Rectal smooth muscle tissue (tissue), 1 donor: ENCODE measurements at regions not wholly inside any gene's neighbourhood (a gene's known extent, or its start where the extent isn't known, plus 50 kb on each side); places are given as distances from the start of the nearest gene placed in this dataset.

Experiments
- H3K27ac ChIP-seq: one replicate; pipeline ENCODE4 v1.7.0; 2013; ENCODE audit warnings: low read depth, low read length, inconsistent platforms
- H3K27me3 ChIP-seq: one replicate; pipeline ENCODE4 v1.7.0; 2013; ENCODE audit warnings: low read length; ENCODE audit not compliant: control insufficient read depth, insufficient read depth
- H3K36me3 ChIP-seq: one replicate; pipeline ENCODE4 v1.7.0; 2013; ENCODE audit warnings: low read length; ENCODE audit not compliant: control insufficient read depth, insufficient read depth
- H3K4me1 ChIP-seq: one replicate; pipeline ENCODE4 v1.7.0; 2013; ENCODE audit warnings: low read length; ENCODE audit not compliant: control insufficient read depth, insufficient read depth
- H3K4me3 ChIP-seq: one replicate; pipeline ENCODE4 v1.7.0; 2013; ENCODE audit warnings: low read length
- H3K9ac ChIP-seq: one replicate; pipeline ENCODE4 v1.7.0; 2013; ENCODE audit warnings: low read length

DNA sequence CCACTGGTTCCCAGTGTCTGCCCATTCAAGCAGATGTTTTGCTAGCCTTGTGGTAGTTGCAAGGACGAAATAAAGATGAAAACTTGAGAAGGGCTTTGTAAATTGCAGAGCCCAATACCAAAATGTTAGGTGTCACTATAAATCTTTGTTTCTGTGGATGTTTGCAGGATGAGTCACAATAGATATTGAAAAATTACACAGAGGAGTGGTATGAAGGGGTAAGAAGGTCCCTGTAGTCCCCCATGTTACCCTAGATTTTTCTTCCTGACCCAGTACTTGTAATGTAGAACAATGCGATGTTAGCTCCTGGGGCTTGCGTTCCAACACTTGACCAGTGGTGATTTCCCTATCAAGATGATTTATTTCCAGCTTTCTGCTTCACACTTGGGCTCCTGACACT, 102.6 kb upstream of the LYZL1 start:
- H3K4me1 ChIP-seq = no peaks in the 10 kb centered on the region
- H3K27ac ChIP-seq = no peak overlapping the region
- H3K36me3 ChIP-seq = no peaks in the 10 kb centered on the region
- H3K27me3 ChIP-seq = no peaks in the 10 kb centered on the region
- no peak overlapping the region for H3K9ac ChIP-seq
- H3K4me3 ChIP-seq = no peak overlapping the region

DNA sequence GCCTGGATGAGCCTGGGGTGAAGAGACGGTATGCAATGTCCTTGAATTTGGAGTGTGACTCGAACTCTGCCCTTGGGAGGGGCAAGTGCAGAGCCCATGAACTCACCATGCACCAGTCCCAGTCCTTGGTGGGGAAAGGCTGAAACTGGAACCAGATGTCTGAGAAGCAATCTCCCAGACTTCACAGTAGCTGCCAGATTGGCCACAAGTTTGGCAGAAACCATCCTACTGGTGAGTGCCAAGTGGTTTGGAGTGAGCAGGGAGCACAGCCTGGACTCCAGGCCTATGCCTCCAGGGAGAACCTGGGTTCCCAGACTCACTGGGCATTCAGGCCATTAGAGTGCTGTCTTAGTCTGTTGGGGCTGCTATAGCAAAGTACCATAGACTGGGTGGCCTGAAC, 99.6 kb upstream of the LYZL1 start:
- no peak overlapping the region for H3K9ac ChIP-seq
- no peak overlapping the region for H3K4me3 ChIP-seq
- H3K36me3 ChIP-seq = no peaks in the 10 kb centered on the region
- no peaks in the 10 kb centered on the region for H3K4me1 ChIP-seq
- H3K27me3 ChIP-seq = no peaks in the 10 kb centered on the region
- H3K27ac ChIP-seq = no peak overlapping the region

DNA sequence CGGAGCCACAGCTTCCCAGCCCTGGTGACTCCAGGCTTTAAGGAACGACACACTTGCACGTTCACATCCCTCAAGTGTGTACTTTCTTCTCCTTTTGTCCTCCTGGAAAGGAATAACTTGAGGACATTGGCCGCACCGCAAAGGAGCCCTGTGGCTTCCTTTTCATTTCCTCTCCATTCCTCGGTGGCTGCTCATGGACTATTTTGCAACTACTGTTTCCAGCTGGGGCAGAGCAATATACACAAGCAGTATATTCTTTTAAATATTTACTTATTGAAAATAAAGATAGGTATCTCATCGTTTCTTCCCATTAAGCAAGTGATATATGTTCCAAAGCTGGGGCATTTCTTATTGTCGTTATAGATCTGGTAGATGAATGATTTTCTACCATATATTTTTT, 97.2 kb upstream of the LYZL1 start:
- Histone ChIP-seq H3K27me3 (no peaks in the 10 kb centered on the region), H3K36me3 (no peaks in the 10 kb centered on the region), H3K9ac (no peak overlapping the region), H3K27ac (no peak overlapping the region), H3K4me3 (no peak overlapping the region), H3K4me1 (no peaks in the 10 kb centered on the region)

DNA sequence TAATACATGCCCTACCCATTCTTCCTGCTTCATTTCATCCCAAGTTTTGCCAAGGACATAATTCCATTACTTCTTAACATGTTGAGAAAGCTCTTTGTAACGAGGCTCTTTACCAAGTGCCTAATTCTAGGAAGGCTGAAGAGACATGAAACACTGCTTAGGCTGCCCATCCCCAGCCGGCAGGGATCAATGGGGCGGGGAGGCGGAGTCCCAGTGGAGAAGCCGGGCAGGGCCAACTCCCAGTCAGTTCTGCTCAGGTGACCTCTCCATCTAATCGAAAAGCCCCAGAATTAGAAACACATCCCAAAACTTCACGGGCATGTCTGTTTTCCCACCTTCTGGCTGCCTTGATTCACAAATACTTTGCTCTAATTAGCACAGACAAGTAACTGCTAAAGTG, 89.5 kb upstream of the LYZL1 start:
- Histone ChIP-seq H3K27ac (no peak overlapping the region), H3K4me1 (no peaks in the 10 kb centered on the region), H3K9ac (no peak overlapping the region), H3K4me3 (no peak overlapping the region), H3K27me3 (no peaks in the 10 kb centered on the region), H3K36me3 (no peaks in the 10 kb centered on the region)

DNA sequence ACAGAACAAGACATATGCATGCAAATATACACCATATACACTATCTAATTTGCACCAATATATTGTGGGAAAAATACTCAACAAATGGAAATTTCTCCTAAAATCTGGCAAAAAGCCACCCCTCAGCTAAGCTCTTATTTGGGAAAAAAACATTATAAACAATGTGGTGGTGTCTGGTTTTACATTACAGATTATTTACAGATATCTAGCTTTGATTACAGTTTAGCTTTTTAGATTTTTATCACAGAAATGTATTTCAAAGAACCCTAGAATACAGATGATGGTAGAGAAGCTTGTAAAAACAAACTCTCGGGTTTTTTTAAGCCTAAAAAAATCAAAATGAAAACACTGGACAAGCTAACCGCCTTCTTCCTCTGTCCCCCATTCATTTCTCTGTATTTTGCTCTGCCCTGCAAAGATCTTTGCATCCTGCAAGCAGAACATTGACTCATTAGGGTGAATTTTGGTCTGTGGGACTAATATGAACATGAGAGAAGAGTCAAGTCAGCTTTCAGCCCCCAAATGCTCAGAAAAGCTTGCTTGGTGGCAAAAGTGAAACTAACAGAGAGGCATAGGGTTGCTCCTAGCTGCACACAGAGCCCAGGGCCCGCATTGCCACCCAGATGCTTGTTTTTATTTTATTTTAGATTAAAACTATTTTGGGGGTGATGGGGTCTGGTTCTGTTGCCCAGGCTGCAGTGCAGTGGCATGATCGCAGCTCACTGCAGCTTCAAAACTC, 88.8 kb upstream of the LYZL1 start:
- no peak overlapping the region for H3K27ac ChIP-seq
- H3K9ac ChIP-seq = no peak overlapping the region
- H3K4me1 ChIP-seq = no peaks in the 10 kb centered on the region
- H3K27me3 ChIP-seq = no peaks in the 10 kb centered on the region
- no peaks in the 10 kb centered on the region for H3K36me3 ChIP-seq
- H3K4me3 ChIP-seq = no peak overlapping the region

DNA sequence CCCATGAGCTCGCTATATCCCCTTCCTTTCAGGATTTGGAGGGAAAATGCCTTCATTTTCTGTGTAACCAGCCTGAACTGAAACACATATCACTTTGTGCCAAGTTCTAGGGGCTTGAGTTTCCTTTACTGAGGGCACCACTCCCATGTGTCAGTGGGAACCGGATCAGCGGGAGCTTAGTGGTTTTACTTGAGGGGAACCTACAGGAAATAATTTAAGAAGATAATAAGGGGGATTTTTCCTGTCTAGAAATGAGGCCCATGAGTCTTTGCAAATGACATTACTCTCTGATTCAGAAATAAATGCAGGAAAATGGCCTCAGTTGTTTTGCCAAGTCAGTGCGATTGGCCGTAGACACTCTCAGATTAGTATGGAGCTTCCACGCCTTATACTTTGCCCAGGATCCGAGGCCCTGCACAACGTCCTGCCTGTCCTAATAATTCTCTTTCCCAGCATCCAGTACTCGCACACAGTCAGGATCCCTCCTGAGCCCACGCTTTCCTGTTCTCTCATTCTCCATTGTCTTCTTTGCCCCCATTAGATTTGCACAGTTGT, 86.4 kb upstream of the LYZL1 start:
- Histone ChIP-seq H3K9ac (no peak overlapping the region), H3K4me3 (no peak overlapping the region), H3K4me1 (no peaks in the 10 kb centered on the region), H3K27ac (no peak overlapping the region), H3K27me3 (no peaks in the 10 kb centered on the region), H3K36me3 (no peaks in the 10 kb centered on the region)

DNA sequence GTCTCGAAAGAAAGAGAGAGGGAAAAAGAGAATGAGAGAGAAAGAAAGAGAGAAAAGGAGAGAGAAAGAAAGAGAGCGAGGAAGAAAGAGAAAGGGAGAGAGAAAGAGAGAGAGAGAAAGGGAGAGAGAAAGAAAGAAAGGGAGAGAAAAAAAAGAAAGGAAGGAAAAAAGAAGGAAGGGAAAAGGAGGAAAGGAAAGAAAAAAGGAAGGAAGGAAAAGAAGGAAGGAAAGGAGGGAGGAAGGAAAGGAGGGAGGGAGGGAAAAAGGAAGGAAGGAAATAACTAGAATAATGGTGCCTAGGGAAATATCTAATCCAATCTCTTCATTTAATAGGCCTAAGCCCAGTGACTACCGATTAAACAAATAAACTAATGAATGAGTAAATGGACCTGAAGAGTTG, 85.4 kb upstream of the LYZL1 start:
- no peaks in the 10 kb centered on the region for H3K27me3 ChIP-seq
- no peak overlapping the region for H3K9ac ChIP-seq
- H3K4me1 ChIP-seq = no peaks in the 10 kb centered on the region
- no peak overlapping the region for H3K4me3 ChIP-seq
- H3K36me3 ChIP-seq = no peaks in the 10 kb centered on the region
- H3K27ac ChIP-seq = no peak overlapping the region

DNA sequence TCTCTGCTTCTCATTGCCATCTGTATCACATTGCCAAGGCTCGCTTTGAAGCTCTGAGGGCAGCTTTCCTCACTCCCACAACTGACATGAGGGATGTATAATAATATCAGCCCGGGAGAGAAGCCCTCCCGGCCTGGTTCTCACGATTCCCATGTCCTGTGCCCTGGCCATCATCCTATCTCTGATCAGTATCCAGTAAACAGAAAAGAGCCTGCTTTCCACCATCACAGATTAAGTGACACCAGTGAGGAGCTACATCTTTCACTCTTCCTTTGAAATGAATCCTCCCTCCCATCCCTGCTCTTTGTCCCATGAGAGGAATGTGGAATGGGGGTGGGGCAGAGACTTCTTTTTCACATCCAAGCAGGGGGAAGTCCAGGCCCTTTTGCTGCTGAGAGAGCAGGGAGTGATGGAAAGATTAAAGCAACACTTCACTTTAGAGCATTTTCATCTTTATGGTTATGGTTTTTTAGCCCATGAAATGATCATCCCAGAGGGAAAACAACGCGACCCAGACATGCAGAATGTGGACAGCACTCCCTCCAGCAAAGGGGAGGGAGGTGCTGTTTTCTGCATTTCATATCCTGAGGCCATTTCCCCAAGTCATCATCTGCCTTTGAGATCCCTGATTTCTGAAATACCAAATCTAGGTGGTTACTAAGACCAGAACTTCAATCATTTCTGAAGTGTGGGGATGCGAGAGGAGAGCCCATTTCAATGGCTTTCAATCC, 84.6 kb upstream of the LYZL1 start:
- H3K36me3 ChIP-seq = no peaks in the 10 kb centered on the region
- no peak overlapping the region for H3K9ac ChIP-seq
- H3K4me1 ChIP-seq = no peaks in the 10 kb centered on the region
- H3K27ac ChIP-seq = no peak overlapping the region
- H3K27me3 ChIP-seq = no peaks in the 10 kb centered on the region
- no peak overlapping the region for H3K4me3 ChIP-seq

DNA sequence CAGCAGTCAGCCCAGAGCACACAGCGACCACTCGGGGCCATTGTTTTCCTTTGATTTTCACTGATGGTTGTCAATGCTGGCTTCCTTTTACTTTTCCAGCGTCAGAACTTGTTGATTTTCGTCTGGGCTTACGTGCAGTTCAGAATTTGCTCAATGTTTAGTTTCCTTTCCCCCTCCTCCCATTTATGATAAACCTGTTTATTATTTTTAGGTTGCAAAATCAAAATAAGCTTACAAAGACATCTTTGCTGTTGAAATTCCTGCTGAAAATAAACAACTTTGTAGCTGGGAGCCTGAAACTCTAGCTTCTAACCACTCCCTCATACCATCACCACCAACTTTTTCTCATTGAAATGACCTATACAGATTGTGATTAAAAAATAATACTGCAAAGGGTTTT, 83.1 kb upstream of the LYZL1 start:
- no peak overlapping the region for H3K4me3 ChIP-seq
- no peaks in the 10 kb centered on the region for H3K27me3 ChIP-seq
- H3K27ac ChIP-seq = no peak overlapping the region
- H3K4me1 ChIP-seq = no peaks in the 10 kb centered on the region
- H3K9ac ChIP-seq = no peak overlapping the region
- no peaks in the 10 kb centered on the region for H3K36me3 ChIP-seq

DNA sequence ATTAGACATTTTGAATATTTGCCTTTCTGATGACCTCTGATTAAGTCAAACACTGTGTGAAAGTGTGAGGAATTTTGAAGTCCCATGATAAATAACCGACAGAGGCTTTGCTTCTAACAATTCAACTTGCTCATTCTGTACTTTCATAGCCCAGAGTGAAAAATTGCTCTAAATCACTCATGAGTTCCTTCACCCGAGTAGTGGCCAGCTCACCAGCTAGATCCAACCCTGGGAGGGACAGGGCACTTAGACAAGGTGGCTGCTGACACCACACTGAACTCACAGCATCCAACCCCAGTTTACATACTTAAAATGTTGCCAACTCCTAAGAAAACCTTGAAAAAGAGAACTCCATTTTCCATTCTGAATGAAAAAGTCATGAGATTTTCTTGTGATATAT, 80.0 kb upstream of the LYZL1 start:
- Histone ChIP-seq H3K4me3 (no peak overlapping the region), H3K27ac (no peak overlapping the region), H3K36me3 (no peaks in the 10 kb centered on the region), H3K9ac (no peak overlapping the region), H3K27me3 (no peaks in the 10 kb centered on the region), H3K4me1 (no peaks in the 10 kb centered on the region)

DNA sequence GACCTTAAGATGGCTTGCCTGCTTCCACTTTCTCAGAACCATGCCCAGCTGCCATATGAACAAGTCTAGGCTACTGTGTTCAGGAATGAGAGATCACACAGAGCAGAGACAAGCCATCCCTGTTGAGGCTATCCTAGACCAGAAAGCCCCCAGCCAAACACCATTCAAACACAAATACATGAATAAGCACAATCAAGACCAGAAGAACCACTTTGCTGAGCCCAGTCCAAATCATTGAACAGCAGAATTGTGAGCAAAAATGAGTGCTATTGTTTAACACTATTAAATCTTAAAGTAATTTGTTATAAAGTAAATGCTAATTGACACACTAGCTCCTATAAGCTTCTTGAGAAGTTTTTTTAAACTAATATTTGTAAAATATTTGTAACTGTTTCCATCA, 79.0 kb upstream of the LYZL1 start:
- Histone ChIP-seq H3K27me3 (no peaks in the 10 kb centered on the region), H3K4me1 (no peaks in the 10 kb centered on the region), H3K4me3 (no peak overlapping the region), H3K36me3 (no peaks in the 10 kb centered on the region), H3K9ac (no peak overlapping the region), H3K27ac (no peak overlapping the region)

DNA sequence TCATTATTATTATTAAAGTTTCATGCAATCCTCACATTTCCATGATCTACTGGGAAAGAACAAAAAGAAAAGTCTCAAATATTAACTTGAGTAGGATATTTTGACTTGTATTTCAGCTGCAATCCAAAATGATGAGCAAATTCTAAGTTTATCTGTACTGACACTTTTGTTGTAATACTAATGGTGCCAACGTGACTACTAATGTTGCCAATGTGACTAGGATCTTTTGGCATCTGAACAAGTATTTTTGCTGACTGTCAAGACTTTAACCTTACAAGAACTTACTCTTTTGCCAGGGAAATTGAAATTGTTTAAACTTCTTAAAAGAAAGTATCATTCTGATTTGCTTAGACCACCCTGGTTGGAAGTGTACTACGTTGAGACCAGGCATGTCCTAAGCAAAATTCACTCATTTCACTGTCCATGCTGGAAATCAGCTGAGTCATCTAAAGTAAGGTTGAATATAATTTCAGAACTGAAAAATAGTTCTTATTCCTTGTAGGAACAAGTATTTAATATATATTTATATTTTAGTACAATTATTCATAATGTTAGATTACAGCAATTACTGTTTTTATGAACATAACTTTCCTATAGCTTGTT, 78.5 kb upstream of the LYZL1 start:
- H3K27me3 ChIP-seq = no peaks in the 10 kb centered on the region
- H3K4me3 ChIP-seq = no peak overlapping the region
- H3K36me3 ChIP-seq = no peaks in the 10 kb centered on the region

More for the DNA sequence above, 78.5 kb upstream of the LYZL1 start:
- H3K4me1 ChIP-seq = no peaks in the 10 kb centered on the region
- H3K27ac ChIP-seq = no peak overlapping the region
- H3K9ac ChIP-seq = no peak overlapping the region
